ENCODE measurements at regions not wholly inside any gene's neighbourhood (a gene's known extent, or its start where the extent isn't known, plus 50 kb on each side); places are given as distances from the start of the nearest gene placed in this dataset.

DNA sequence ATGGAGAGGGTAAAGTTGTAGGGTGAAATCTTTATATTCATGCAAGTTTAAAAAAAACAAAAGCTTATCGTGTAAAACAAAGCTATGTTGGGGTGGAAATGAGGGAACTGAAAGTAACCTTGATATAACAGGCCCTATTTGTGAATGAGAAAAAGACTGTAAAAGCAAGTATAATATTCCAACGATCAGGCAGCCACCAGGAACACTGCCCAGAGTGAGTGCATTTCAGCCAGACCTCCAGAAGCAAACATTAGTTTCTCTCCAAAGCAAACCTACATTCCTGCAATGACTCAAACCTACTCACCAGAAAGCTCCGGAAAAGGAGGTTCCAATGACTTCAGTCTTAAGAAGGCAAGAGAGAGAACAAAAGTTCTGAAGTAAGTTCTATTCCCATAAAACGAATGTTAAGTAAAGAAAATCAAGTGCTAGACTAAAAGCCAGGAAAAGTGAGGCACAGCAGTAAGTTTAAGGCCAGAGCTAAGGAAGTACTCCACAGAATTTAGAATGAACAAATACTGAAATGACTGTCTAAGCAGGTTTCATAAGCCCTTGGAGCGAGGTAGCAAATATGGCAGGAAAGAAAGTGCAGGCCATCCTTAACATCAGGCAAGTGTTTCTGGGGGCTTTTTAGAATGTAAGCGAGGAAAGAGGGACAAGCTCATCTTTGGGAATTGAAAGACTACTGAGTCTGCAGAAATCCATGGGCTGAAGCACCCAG lies 493.1 kb downstream of the XPNPEP1 start:
- TF ChIP-seq GABPB1 (CRISPR knock-in tag; IDR thresholded peaks at IDR 0.05), result no peak
- no peak for TF ChIP-seq NR3C1 (CRISPR knock-in tag; conservative IDR thresholded peaks at IDR 0.05; ENCODE audit: low read depth)
- TF ChIP-seq, protein P1, sequence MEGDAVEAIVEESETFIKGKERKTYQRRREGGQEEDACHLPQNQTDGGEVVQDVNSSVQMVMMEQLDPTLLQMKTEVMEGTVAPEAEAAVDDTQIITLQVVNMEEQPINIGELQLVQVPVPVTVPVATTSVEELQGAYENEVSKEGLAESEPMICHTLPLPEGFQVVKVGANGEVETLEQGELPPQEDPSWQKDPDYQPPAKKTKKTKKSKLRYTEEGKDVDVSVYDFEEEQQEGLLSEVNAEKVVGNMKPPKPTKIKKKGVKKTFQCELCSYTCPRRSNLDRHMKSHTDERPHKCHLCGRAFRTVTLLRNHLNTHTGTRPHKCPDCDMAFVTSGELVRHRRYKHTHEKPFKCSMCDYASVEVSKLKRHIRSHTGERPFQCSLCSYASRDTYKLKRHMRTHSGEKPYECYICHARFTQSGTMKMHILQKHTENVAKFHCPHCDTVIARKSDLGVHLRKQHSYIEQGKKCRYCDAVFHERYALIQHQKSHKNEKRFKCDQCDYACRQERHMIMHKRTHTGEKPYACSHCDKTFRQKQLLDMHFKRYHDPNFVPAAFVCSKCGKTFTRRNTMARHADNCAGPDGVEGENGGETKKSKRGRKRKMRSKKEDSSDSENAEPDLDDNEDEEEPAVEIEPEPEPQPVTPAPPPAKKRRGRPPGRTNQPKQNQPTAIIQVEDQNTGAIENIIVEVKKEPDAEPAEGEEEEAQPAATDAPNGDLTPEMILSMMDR (IDR thresholded peaks at IDR 0.05), result no peak
- TF ChIP-seq SP1 (CRISPR knock-in tag; conservative IDR thresholded peaks at IDR 0.05), result no peak
- TF ChIP-seq, protein P2, sequence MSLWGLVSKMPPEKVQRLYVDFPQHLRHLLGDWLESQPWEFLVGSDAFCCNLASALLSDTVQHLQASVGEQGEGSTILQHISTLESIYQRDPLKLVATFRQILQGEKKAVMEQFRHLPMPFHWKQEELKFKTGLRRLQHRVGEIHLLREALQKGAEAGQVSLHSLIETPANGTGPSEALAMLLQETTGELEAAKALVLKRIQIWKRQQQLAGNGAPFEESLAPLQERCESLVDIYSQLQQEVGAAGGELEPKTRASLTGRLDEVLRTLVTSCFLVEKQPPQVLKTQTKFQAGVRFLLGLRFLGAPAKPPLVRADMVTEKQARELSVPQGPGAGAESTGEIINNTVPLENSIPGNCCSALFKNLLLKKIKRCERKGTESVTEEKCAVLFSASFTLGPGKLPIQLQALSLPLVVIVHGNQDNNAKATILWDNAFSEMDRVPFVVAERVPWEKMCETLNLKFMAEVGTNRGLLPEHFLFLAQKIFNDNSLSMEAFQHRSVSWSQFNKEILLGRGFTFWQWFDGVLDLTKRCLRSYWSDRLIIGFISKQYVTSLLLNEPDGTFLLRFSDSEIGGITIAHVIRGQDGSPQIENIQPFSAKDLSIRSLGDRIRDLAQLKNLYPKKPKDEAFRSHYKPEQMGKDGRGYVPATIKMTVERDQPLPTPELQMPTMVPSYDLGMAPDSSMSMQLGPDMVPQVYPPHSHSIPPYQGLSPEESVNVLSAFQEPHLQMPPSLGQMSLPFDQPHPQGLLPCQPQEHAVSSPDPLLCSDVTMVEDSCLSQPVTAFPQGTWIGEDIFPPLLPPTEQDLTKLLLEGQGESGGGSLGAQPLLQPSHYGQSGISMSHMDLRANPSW (CRISPR knock-in tag; conservative IDR thresholded peaks at IDR 0.05; ENCODE audit: low read depth), result no peak
- TF ChIP-seq, protein P3, sequence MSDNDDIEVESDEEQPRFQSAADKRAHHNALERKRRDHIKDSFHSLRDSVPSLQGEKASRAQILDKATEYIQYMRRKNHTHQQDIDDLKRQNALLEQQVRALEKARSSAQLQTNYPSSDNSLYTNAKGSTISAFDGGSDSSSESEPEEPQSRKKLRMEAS (CRISPR knock-in tag; IDR thresholded peaks at IDR 0.05), result no peak
- TF ChIP-seq, protein P4, sequence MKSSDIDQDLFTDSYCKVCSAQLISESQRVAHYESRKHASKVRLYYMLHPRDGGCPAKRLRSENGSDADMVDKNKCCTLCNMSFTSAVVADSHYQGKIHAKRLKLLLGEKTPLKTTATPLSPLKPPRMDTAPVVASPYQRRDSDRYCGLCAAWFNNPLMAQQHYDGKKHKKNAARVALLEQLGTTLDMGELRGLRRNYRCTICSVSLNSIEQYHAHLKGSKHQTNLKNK (CRISPR knock-in tag; IDR thresholded peaks at IDR 0.05), result no peak
- TF ChIP-seq, protein P5, sequence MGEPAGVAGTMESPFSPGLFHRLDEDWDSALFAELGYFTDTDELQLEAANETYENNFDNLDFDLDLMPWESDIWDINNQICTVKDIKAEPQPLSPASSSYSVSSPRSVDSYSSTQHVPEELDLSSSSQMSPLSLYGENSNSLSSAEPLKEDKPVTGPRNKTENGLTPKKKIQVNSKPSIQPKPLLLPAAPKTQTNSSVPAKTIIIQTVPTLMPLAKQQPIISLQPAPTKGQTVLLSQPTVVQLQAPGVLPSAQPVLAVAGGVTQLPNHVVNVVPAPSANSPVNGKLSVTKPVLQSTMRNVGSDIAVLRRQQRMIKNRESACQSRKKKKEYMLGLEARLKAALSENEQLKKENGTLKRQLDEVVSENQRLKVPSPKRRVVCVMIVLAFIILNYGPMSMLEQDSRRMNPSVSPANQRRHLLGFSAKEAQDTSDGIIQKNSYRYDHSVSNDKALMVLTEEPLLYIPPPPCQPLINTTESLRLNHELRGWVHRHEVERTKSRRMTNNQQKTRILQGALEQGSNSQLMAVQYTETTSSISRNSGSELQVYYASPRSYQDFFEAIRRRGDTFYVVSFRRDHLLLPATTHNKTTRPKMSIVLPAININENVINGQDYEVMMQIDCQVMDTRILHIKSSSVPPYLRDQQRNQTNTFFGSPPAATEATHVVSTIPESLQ (CRISPR knock-in tag; IDR thresholded peaks at IDR 0.05), result no peak
- TF ChIP-seq KAT7 (CRISPR knock-in tag; IDR thresholded peaks at IDR 0.05; ENCODE audit: borderline replicate concordance), result no peak
- TF ChIP-seq, protein P6, sequence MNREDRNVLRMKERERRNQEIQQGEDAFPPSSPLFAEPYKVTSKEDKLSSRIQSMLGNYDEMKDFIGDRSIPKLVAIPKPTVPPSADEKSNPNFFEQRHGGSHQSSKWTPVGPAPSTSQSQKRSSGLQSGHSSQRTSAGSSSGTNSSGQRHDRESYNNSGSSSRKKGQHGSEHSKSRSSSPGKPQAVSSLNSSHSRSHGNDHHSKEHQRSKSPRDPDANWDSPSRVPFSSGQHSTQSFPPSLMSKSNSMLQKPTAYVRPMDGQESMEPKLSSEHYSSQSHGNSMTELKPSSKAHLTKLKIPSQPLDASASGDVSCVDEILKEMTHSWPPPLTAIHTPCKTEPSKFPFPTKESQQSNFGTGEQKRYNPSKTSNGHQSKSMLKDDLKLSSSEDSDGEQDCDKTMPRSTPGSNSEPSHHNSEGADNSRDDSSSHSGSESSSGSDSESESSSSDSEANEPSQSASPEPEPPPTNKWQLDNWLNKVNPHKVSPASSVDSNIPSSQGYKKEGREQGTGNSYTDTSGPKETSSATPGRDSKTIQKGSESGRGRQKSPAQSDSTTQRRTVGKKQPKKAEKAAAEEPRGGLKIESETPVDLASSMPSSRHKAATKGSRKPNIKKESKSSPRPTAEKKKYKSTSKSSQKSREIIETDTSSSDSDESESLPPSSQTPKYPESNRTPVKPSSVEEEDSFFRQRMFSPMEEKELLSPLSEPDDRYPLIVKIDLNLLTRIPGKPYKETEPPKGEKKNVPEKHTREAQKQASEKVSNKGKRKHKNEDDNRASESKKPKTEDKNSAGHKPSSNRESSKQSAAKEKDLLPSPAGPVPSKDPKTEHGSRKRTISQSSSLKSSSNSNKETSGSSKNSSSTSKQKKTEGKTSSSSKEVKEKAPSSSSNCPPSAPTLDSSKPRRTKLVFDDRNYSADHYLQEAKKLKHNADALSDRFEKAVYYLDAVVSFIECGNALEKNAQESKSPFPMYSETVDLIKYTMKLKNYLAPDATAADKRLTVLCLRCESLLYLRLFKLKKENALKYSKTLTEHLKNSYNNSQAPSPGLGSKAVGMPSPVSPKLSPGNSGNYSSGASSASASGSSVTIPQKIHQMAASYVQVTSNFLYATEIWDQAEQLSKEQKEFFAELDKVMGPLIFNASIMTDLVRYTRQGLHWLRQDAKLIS (CRISPR knock-in tag; IDR thresholded peaks at IDR 0.05; ENCODE audit: borderline replicate concordance), result no peak
- TF ChIP-seq PRRX2 (CRISPR knock-in tag; IDR thresholded peaks at IDR 0.05), result no peak
- TF ChIP-seq TCF7 (CRISPR knock-in tag; IDR thresholded peaks at IDR 0.05; ENCODE audit: low read depth), result no peak
- TF ChIP-seq, protein P7, sequence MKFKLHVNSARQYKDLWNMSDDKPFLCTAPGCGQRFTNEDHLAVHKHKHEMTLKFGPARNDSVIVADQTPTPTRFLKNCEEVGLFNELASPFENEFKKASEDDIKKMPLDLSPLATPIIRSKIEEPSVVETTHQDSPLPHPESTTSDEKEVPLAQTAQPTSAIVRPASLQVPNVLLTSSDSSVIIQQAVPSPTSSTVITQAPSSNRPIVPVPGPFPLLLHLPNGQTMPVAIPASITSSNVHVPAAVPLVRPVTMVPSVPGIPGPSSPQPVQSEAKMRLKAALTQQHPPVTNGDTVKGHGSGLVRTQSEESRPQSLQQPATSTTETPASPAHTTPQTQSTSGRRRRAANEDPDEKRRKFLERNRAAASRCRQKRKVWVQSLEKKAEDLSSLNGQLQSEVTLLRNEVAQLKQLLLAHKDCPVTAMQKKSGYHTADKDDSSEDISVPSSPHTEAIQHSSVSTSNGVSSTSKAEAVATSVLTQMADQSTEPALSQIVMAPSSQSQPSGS (CRISPR knock-in tag; IDR thresholded peaks at IDR 0.05; ENCODE audit: borderline replicate concordance, low read depth), result no peak
- no peak for TF ChIP-seq ETV6 (CRISPR knock-in tag; IDR thresholded peaks at IDR 0.05)

Data from WTC11 (cell line).